ENCODE measurements at regions not wholly inside any gene's neighbourhood (a gene's known extent, or its start where the extent isn't known, plus 50 kb on each side); places are given as distances from the start of the nearest gene placed in this dataset.

DNA sequence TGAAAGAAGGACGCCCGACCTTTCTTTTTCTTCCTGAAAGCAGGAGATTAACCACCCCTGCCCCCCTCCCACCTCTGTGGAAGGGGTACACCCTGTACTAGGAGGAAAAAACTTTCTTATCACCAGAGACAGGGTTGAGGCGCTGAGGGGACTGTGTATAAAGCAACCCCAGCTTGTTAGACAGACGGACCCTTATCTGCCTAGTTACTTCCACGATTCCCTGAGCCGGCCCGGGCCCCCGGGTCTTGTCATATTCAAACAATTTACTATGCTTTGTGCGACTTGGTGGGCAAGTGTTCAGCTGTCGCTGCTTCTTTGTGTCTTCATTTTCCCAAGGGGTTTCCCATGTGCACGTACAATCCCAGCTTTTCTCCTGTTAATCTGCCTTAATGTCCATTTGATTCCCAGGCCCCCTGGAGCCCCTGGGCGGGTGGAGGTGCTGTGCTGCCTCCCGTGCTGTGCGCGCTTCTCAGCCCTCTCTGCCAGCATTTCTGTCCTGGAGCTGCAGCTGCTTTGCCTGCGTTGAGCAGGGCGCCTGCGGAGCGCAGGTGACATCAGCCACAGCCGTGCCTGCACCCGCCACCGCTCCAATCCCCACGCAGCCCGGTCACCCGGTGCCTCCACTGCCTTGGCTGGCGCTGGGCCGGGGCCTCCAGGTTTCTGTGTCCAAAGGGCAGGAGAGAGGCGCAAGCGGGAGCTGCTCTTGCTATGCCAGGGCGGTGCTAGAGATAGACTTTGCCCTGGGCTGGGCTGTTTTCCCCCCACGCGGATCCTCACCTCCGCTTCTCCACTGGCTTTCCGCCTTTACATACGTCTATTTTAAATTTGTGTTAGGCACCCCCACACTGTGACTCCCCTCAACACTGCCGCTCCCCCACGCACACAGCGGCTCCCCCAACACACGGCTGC, 96.2 kb downstream of the TTLL2 start (continued):
- TF ChIP-seq ZNF496 (CRISPR knock-in tag; IDR thresholded peaks at IDR 0.05; ENCODE audit: insufficient replicate concordance) = no peak
- TF ChIP-seq TGIF2 (CRISPR knock-in tag; IDR thresholded peaks at IDR 0.05) = no peak
- TF ChIP-seq REXO4 (CRISPR knock-in tag; IDR thresholded peaks at IDR 0.05; ENCODE audit: borderline replicate concordance) = no peak
- no peak for TF ChIP-seq IRX3 (CRISPR knock-in tag; IDR thresholded peaks at IDR 0.05; ENCODE audit: borderline replicate concordance, low read depth)
- TF ChIP-seq SP2 (CRISPR knock-in tag; IDR thresholded peaks at IDR 0.05) = no peak
- 0 out of 2 replicates have a peak, but pooled peaks have one; percentile 45 for TF ChIP-seq CCDC6 (CRISPR knock-in tag; IDR thresholded peaks at IDR 0.05)
- no peak for TF ChIP-seq PLRG1 (conservative IDR thresholded peaks at IDR 0.05)
- TF ChIP-seq, protein P1, sequence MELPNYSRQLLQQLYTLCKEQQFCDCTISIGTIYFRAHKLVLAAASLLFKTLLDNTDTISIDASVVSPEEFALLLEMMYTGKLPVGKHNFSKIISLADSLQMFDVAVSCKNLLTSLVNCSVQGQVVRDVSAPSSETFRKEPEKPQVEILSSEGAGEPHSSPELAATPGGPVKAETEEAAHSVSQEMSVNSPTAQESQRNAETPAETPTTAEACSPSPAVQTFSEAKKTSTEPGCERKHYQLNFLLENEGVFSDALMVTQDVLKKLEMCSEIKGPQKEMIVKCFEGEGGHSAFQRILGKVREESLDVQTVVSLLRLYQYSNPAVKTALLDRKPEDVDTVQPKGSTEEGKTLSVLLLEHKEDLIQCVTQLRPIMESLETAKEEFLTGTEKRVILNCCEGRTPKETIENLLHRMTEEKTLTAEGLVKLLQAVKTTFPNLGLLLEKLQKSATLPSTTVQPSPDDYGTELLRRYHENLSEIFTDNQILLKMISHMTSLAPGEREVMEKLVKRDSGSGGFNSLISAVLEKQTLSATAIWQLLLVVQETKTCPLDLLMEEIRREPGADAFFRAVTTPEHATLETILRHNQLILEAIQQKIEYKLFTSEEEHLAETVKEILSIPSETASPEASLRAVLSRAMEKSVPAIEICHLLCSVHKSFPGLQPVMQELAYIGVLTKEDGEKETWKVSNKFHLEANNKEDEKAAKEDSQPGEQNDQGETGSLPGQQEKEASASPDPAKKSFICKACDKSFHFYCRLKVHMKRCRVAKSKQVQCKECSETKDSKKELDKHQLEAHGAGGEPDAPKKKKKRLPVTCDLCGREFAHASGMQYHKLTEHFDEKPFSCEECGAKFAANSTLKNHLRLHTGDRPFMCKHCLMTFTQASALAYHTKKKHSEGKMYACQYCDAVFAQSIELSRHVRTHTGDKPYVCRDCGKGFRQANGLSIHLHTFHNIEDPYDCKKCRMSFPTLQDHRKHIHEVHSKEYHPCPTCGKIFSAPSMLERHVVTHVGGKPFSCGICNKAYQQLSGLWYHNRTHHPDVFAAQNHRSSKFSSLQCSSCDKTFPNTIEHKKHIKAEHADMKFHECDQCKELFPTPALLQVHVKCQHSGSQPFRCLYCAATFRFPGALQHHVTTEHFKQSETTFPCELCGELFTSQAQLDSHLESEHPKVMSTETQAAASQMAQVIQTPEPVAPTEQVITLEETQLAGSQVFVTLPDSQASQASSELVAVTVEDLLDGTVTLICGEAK (IDR thresholded peaks at IDR 0.05) = no peak
- TF ChIP-seq, protein P1 (CRISPR knock-in tag; IDR thresholded peaks at IDR 0.05) = peak; percentile 66
- TF ChIP-seq ZNF282 (IDR thresholded peaks at IDR 0.05; ENCODE audit: partially characterized antibody) = no peak
- no peak for TF ChIP-seq ZSCAN21 (CRISPR knock-in tag; IDR thresholded peaks at IDR 0.05; ENCODE audit: borderline replicate concordance)
- TF ChIP-seq, protein P2, sequence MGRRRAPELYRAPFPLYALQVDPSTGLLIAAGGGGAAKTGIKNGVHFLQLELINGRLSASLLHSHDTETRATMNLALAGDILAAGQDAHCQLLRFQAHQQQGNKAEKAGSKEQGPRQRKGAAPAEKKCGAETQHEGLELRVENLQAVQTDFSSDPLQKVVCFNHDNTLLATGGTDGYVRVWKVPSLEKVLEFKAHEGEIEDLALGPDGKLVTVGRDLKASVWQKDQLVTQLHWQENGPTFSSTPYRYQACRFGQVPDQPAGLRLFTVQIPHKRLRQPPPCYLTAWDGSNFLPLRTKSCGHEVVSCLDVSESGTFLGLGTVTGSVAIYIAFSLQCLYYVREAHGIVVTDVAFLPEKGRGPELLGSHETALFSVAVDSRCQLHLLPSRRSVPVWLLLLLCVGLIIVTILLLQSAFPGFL (CRISPR knock-in tag; IDR thresholded peaks at IDR 0.05) = no peak
- no peak for TF ChIP-seq ZNF234 (CRISPR knock-in tag; conservative IDR thresholded peaks at IDR 0.05)
- peak; percentile 95 for TF ChIP-seq HNF4A (CRISPR knock-in tag; IDR thresholded peaks at IDR 0.05)
- TF ChIP-seq, protein P3, sequence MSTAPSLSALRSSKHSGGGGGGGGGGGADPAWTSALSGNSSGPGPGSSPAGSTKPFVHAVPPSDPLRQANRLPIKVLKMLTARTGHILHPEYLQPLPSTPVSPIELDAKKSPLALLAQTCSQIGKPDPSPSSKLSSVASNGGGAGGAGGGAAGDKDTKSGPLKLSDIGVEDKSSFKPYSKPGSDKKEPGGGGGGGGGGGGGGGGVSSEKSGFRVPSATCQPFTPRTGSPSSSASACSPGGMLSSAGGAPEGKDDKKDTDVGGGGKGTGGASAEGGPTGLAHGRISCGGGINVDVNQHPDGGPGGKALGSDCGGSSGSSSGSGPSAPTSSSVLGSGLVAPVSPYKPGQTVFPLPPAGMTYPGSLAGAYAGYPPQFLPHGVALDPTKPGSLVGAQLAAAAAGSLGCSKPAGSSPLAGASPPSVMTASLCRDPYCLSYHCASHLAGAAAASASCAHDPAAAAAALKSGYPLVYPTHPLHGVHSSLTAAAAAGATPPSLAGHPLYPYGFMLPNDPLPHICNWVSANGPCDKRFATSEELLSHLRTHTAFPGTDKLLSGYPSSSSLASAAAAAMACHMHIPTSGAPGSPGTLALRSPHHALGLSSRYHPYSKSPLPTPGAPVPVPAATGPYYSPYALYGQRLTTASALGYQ (CRISPR knock-in tag; IDR thresholded peaks at IDR 0.05) = no peak
